Medulla oblongata (tissue), 1 donor: ENCODE measurements at regions not wholly inside any gene's neighbourhood (a gene's known extent, or its start where the extent isn't known, plus 50 kb on each side); places are given as distances from the start of the nearest gene placed in this dataset.

Source experiments
- DNase-seq: peaks from one replicate; pipeline ENCODE4 v3.0.0-alpha.2; 2015; ENCODE audit errors: extremely low spot score

GRCh38 chr5:158163451-158164295 is 304.7 kb upstream of the CLINT1 start:
- DNase-seq = no peak

DNA sequence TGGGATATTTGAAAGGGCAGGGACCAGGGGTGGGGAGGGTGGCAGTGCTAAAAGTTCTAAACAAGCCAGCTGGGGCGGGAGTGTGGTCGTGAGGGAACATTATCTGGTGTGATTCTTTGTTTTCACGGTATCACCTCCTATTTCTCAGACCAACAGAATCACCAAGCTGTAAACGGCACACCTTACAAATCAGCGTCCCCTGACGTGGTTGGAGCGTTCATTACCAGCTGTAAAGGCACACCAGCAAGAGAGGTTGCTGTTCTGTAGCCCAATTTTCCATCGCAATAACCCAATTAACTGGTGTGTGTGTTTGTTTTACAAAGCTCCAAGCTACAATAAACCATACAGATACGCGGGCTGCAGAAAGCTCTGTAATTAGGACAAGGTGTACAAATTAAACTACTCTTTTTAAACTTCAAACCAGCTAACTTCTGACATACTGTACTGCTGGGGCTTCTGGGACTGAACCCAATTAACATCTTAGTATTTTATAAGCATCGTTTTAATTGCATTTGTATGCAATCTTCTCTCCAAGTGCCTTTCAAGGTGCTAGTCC is 303.6 kb upstream of the CLINT1 start:
- DNase-seq = no peak

DNA sequence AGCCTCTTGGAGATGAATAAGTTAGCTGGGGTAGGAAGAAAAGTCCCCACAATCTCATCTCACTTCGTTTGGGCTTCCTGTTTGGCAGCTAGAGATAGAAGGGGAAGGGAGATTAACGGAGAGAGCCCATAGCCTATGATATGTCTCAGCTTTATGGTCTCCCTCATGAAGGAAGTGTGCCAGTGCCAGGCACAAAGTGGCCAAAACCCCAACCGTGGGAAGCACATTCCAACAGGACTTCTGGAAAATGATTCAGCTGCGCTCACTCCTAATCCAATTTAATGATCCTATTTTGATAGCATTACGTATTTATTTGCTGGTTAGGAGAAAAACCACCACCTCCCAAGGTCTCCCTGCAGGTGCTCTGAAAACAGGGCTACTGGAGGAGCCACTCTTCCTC is 303.1 kb upstream of the CLINT1 start:
- no peak for DNase-seq

GRCh38 chr5:158159621-158160020 is 300.7 kb upstream of the CLINT1 start:
- no peak for DNase-seq

- no peak for DNase-seq
Observed at GRCh38 chr5:158155811-158156505, 297.0 kb upstream of the CLINT1 start.

GRCh38 chr5:158155067-158155466 is 296.1 kb upstream of the CLINT1 start:
- no peak for DNase-seq

DNA sequence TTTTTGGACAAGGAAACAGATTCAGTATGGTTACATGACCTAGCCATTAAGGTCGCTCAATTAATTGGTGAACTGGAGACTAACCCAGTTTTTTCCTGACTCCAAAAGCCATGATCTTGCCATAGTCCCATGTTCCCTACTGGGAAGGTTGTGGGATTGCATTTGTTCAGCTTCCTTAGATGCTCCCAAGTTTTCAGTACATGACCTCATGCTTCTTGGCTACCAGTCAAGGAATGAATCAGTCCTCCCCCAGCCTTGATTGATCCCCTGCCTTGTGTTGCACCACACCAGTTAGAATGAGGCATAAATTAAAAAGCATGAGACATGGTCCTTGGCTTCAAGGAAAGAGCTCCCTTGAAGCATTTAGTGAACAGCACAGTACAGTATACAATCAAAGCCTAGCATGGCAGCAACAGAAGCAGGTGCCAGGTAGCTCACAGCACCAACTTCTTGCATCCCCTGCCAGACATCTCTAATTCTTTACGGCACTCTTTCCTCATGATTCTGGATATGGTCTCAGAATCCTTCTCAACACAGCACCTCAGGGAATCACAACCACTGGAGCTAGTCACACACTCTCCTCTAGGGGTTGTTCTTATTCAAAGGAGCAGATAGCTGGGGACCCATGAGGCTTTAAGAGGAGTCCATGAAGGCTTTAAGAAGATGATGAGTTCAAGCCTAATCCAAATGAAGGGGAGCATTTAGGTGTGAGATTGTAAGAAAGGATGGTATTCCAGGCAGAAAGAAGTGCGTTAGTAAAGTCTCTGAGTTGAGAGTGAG is 295.5 kb upstream of the CLINT1 start:
- DNase-seq = no peak

GRCh38 chr5:158153508-158153907 is 294.6 kb upstream of the CLINT1 start:
- DNase-seq = no peak

DNA sequence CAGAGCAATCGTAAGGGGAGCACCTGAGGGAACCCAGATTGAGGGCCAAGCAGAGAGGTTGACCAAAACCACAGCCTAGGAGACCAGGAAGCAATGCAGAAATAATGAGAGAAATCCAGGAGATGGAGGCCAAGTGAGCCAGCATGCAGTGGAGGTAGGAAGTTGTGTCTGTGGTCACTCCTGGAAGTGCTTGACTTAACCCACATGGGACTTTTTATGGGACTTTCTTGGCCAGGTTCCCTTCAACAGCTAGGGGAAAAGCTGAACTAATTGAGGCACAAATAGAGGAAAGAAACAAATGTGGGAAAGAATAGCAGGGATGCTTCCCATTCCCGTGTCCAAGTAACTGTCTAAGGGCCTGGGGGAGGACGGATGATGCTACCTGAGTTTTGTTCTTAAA is 293.2 kb upstream of the CLINT1 start:
- no peak for DNase-seq

GRCh38 chr5:158147227-158147626 is 288.3 kb upstream of the CLINT1 start:
- DNase-seq = no peak

DNA sequence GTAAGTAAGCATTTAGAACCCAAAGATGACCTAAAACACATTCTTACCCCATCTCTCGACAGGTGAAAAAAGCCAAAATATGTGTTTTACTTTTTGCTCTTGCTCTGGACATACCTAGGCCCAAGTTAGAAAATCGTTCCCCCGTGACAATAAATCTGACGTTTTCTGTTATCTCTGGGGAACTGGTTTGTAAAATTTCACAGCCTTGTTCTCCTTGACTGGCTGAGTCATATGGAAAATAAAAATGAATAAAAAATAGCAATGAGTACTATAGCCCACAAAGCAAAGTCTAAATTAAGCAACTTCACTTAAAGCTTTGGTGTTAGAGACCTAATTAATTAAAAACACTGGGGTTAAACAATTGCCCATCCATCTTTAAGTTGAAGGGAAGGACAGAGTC is 286.9 kb upstream of the CLINT1 start:
- no peak for DNase-seq

GRCh38 chr5:158143081-158143480 is 284.1 kb upstream of the CLINT1 start:
- DNase-seq = peak; percentile 31

DNA sequence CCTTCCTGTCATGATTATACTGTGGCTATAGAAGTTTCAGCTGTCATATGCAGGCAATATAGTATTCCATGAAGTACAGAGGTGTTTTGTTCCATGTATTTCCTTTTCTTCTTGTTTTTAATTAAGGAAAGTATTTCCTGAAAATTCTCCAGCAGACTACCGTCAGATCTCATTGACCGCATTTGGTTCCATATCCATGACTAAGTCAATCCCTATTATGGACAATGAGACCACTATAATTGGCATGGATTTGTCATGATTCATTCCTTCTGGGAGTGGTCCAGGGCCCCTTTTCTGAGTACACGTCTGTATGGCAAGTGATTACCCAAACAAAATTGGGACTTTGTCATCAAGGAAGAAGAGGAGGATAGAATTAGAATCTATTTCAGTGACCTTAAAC is 283.2 kb upstream of the CLINT1 start:
- DNase-seq = no peak

GRCh38 chr5:158140120-158140731 is 281.3 kb upstream of the CLINT1 start:
- no peak for DNase-seq

- DNase-seq = no peak
Observed at GRCh38 chr5:158139161-158139560, 280.2 kb upstream of the CLINT1 start.

DNA sequence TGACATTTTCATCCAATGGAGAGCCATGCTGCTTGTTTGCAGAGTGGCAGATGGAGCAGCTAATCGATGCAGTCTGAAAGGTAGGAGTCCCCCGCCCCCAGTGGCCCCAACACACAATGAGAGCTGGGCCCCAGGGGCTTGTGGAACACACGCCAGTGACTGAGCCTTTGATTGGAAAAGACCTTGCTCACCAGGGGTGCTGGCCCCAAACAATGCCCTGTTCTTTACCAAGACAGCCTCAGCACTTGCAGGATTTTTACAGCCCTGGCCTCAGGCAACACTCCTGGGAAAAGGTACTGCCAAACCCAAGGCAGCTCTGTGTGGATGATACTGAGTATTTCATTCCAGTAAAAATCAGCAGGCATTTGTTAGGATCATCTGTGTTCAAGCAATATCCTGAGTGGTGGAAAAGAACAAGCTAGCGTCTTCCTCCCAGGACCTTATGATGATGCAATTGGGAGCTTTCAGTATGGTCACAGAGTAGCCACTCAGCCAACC is 276.8 kb upstream of the CLINT1 start:
- no peak for DNase-seq

- DNase-seq = no peak
Observed at GRCh38 chr5:158133369-158133768, 274.4 kb upstream of the CLINT1 start.

- no peak for DNase-seq
Observed at GRCh38 chr5:158127536-158127935, 268.6 kb upstream of the CLINT1 start.

DNA sequence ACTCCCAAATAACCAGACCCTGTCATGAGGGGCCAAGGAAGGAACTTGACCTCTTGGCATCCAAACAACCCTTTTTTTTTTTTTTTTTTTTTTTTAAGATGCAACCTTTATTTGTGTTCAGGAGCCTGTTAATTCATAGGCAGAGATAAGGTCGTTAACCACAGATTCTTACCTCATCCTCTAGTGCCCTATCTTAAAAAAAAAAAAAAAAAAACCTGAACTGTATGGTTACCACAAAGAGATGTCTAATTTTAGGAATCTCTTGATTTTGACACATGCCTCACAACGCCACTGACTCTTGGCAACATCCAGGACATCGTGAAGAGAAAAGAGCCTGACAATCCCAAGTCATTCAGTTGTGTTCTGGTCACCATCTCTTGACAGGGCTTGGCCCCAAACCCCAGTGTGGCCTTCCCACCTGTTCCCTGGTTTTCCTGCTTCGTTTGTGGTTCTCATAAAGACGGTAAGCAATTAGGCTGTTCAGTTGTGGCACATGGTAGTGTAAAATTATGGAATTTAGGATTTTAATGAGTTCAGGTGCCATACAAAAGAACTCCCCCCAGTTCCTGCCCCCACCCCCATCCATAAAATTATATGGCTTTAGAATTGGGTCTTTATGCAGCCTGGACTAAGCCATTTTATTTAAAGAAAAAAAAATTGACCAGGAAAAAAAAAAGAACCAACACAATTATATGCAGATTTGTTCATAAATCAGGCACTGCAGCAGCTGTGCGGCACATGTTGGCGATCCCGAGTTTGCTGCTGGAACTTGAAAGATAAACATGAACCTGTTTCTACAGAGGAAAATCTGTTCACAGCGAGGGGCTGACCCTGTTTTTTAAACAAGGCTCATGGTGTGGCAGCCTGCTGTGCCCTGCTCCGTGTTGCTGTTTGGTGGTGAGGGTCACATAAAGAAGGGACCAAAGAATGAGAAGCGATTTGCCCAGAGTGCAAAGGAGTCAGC is 267.8 kb upstream of the CLINT1 start:
- DNase-seq = no peak

GRCh38 chr5:158124606-158125316 is 265.8 kb upstream of the CLINT1 start:
- DNase-seq = no peak
